Heart right ventricle (tissue), 16 donors: ENCODE measurements at regions not wholly inside any gene's neighbourhood (a gene's known extent, or its start where the extent isn't known, plus 50 kb on each side); places are given as distances from the start of the nearest gene placed in this dataset.

Experiments used
- ATAC-seq, 8 donors: fragments of 200-7000 bp; cut with Tn5 transposase; one replicate each; pipeline ENCODE4 v1.9.1; 2020; ENCODE audit warnings: mild to moderate bottlenecking in 8 of 8, moderate library complexity in 8 of 8, moderate number of reproducible peaks in 1 of 8
- DNase-seq, 2 donors: peaks; one replicate each; pipeline ENCODE4 v3.0.0-alpha.2; 2020
- H3K27ac ChIP-seq, 10 donors: fragments of 200-600 bp; sonication (generic) in 2 of 10; one replicate each; pipeline versions ENCODE4 v1.5.0 to v1.8.0; 2020 to 2022; ENCODE audit warnings: mild to moderate bottlenecking in 3 of 10
- H3K27me3 ChIP-seq, 7 donors: fragments of 200-600 bp; one replicate each; pipeline ENCODE4 v1.8.0; 2021 to 2022; ENCODE audit warnings: mild to moderate bottlenecking in 2 of 7
- H3K36me3 ChIP-seq, 9 donors: fragments of 200-600 bp; sonication (generic) in 1 of 9; one replicate each; pipeline versions ENCODE4 v1.5.0 to v1.8.0; 2020 to 2022; ENCODE audit warnings: mild to moderate bottlenecking in 2 of 9
- H3K4me1 ChIP-seq, 9 donors: fragments of 200-600 bp; sonication (generic) in 1 of 9; one replicate each; pipeline versions ENCODE4 v1.5.0 to v1.8.0; 2020 to 2022; ENCODE audit warnings: mild to moderate bottlenecking in 4 of 9
- H3K4me3 ChIP-seq, 10 donors: fragments of 200-600 bp; sonication (generic) in 2 of 10; one replicate each; pipeline versions ENCODE4 v1.5.0 to v1.8.0; 2020 to 2022; ENCODE audit warnings: mild to moderate bottlenecking in 7 of 10, moderate library complexity in 2 of 10
- H3K9me3 ChIP-seq, 11 donors: fragments of 200-600 bp in 10 of 11; sonication (generic) in 2 of 11; one replicate each; pipeline versions ENCODE4 v1.5.0 to v1.8.0; 2013 to 2022; ENCODE audit warnings: mild to moderate bottlenecking in 2 of 11, control low read depth in 1 of 11, moderate library complexity in 1 of 11
- WGBS, 2 donors: extraction: QIAGEN DNeasy Blood & Tissue Kit; methylation state at CpG; one replicate each; pipeline ENCODE4 v1.1.7; 2013; ENCODE audit warnings: inconsistent platforms in 1 of 2; 5-methylcytosine and 5-hydroxymethylcytosine counted together
- intact Hi-C, 10 donors: fragments of 100-400 bp; cut with DNase I; formaldehyde crosslinking; loops; one replicate each; pipeline versions ENCODE4 v1.11.1 to v1.14.2; 2022
- TF ChIP-seq, protein P1 (sequence below), 9 donors: fragments of 200-600 bp; sonication (generic) in 2 of 9; IDR thresholded peaks; one replicate each; pipeline versions ENCODE4 v1.5.0 to v1.8.0; 2021 to 2022; ENCODE audit warnings: antibody characterized with exemption in 9 of 9, mild to moderate bottlenecking in 5 of 9, moderate library complexity in 1 of 9
- donor health status: Arrhythmogenic right ventricular cardiomyopathy.
- donor health status: ischemic (EF 13 %, LVEDD 7.1; RV severe dilation, severe dysfunction).
- donor health status: healthy with polysubstance abuse.
- donor health status: DM: no; HTN: yes; CAD: no.
- donor health status: DM: no; HTN: no; CAD: no.
- donor health status: ischemic (EF 25% LVEDD 6.9; RV normal size, moderate dysfunction).
- donor health status: ischemic (EF 25% LVEDD 5.7; RV mildly dilated, moderate dysfunction).
- donor health status: healthy.
- donor health status: DM: yes; HTN: yes; CAD: no.
- donor health status: Ischemic cardiomyopathy.
- donor health status: ischemic (EF 35%, LVEDD 5.7; RV mildly dilated, moderate dysfunction).
- donor health status: nonischemic (EF 11% LVEDD 7.7; RV severe dilation, severe dysfunction).
- donor health status: DM: yes; HTN: yes; CAD: no.
- donor health status: PGD.
- donor health status: ischemic (EF 29% LVEDD 5.4; RV normal size, mild dysfunction).
- donor health status: nonischemic (EF 23%, LVEDD 6.1; RV moderate dilation, normal function).

- Histone ChIP-seq H3K36me3 (no peaks in the 10 kb centered on the region), H3K4me3 (no peak overlapping the region), H3K9me3 (peaks cover 0 to 4% (median 0%) of the 10 kb centered on the region in 11 donors), H3K27me3 (peaks cover 0 to 11% (median 0%) of the 10 kb centered on the region in 7 donors), H3K27ac (no peak overlapping the region), H3K4me1 (no peaks in the 10 kb centered on the region)
- DNase-seq (no peak), ATAC-seq (peak in 1 of 8 donors; percentile 34)
- intact Hi-C loops, result loop anchor here in 1 of 10 donors (5.0 kb wide), 1 partner anchor 1099 kb away; no protein-coding TSS in a partner anchor
- 78 to 81% methylated on average over 9 of the region's 9 CpGs for WGBS, 2 donors
- TF ChIP-seq, protein P1, sequence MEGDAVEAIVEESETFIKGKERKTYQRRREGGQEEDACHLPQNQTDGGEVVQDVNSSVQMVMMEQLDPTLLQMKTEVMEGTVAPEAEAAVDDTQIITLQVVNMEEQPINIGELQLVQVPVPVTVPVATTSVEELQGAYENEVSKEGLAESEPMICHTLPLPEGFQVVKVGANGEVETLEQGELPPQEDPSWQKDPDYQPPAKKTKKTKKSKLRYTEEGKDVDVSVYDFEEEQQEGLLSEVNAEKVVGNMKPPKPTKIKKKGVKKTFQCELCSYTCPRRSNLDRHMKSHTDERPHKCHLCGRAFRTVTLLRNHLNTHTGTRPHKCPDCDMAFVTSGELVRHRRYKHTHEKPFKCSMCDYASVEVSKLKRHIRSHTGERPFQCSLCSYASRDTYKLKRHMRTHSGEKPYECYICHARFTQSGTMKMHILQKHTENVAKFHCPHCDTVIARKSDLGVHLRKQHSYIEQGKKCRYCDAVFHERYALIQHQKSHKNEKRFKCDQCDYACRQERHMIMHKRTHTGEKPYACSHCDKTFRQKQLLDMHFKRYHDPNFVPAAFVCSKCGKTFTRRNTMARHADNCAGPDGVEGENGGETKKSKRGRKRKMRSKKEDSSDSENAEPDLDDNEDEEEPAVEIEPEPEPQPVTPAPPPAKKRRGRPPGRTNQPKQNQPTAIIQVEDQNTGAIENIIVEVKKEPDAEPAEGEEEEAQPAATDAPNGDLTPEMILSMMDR (IDR thresholded peaks at IDR 0.05), result no peak
These were observed 336.4 kb downstream of the BRD1 start for GRCh38 chr22:49491221-49491635.

GRCh38 chr22:49490692-49491091 is 337.0 kb downstream of the BRD1 start:
- no peak overlapping the region for H3K4me3 ChIP-seq
- DNase-seq, result no peak
- H3K27ac ChIP-seq, result no peak overlapping the region
- WGBS, 2 donors, result 88 to 92% methylated on average over 18 of the region's 18 CpGs
- H3K27me3 ChIP-seq, result peaks cover 0 to 11% (median 0%) of the 10 kb centered on the region in 7 donors
- TF ChIP-seq, protein P1 (IDR thresholded peaks at IDR 0.05), result no peak
- H3K9me3 ChIP-seq, result no peaks in the 10 kb centered on the region
- ATAC-seq, result no peak
- no peaks in the 10 kb centered on the region for H3K36me3 ChIP-seq
- intact Hi-C loops, result loop anchor here in 1 of 10 donors (5.0 kb wide), 1 partner anchor 1098 kb away; no protein-coding TSS in a partner anchor
- H3K4me1 ChIP-seq, result no peaks in the 10 kb centered on the region

- Histone ChIP-seq H3K4me3 (no peak overlapping the region), H3K36me3 (no peaks in the 10 kb centered on the region), H3K27me3 (peaks cover 0 to 18% (median 0%) of the 10 kb centered on the region in 7 donors), H3K9me3 (no peaks in the 10 kb centered on the region), H3K4me1 (no peaks in the 10 kb centered on the region), H3K27ac (no peak overlapping the region)
- 95 to 96% methylated on average over 7 of the region's 7 CpGs for WGBS, 2 donors
- intact Hi-C loops, result loop anchor here in 1 of 10 donors (5.0 kb wide), 1 partner anchor 1098 kb away; no protein-coding TSS in a partner anchor
- no peak for DNase-seq
- ATAC-seq, result no peak
- TF ChIP-seq, protein P1 (IDR thresholded peaks at IDR 0.05), result no peak
These were observed 337.9 kb downstream of the BRD1 start for GRCh38 chr22:49489821-49490220.

DNA sequence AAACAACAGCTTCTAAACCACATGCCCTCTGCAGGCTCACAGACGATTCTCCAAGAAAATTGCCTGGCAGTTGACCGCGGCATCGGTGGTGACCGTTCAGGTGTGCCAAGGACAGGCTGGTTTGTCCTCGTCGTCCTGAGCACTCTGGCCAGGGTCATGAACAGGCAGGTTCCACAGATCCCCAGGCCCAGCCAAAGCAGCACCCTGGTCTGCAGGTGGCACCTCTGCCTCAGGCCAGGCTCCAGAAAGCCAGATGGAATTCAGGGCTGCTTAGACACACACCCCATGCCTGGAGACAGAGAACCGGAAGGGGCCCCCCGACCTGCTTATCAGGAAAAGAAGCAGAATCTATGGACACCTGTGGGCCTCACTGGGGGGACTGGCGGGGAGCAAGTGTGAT is 338.7 kb downstream of the BRD1 start:
- DNase-seq, result no peak
- H3K27me3 ChIP-seq, result peaks cover 0 to 18% (median 5%) of the 10 kb centered on the region in 7 donors
- no peak for ATAC-seq
- H3K4me3 ChIP-seq, result no peak overlapping the region
- no peaks in the 10 kb centered on the region for H3K9me3 ChIP-seq
- H3K36me3 ChIP-seq, result no peaks in the 10 kb centered on the region
- H3K4me1 ChIP-seq, result no peaks in the 10 kb centered on the region
- intact Hi-C loops, result no loop called here
- TF ChIP-seq, protein P1 (IDR thresholded peaks at IDR 0.05), result no peak
- WGBS, 2 donors, result 82 to 83% methylated on average over 10 of the region's 10 CpGs
- H3K27ac ChIP-seq, result no peak overlapping the region
